ENCODE measurements at regions not wholly inside any gene's neighbourhood (a gene's known extent, or its start where the extent isn't known, plus 50 kb on each side); places are given as distances from the start of the nearest gene placed in this dataset.

- no peak for TF ChIP-seq CHD7 (IDR thresholded peaks at IDR 0.05; ENCODE audit: insufficient replicate concordance, low read length)
- no peak for TF ChIP-seq BCL11A (IDR thresholded peaks at IDR 0.05; ENCODE audit: low read depth in 2 of 2, low read length in 2 of 2)
- no peak for TF ChIP-seq BACH1 (IDR thresholded peaks at IDR 0.05; ENCODE audit: low read length)
- TF ChIP-seq CREB1 (IDR thresholded peaks at IDR 0.05), result no peak
Measured at GRCh38 chr9:20237686-20238085, 384.6 kb downstream of the MLLT3 start (continued).

All from H1 (cell line).